Astrocyte (in vitro differentiated cells and primary cell): ENCODE measurements at regions not wholly inside any gene's neighbourhood (a gene's known extent, or its start where the extent isn't known, plus 50 kb on each side); places are given as distances from the start of the nearest gene placed in this dataset.

Experiments used
- EZH2 ChIP-seq: IDR thresholded peaks from 2 replicates; pipeline ENCODE4 v1.6.1; 2012; ENCODE audit warnings: mild to moderate bottlenecking, low read length, inconsistent platforms; ENCODE audit not compliant: insufficient read depth
- TF ChIP-seq, protein P1 (sequence below): IDR thresholded peaks from 2 replicates; pipeline ENCODE4 v1.5.1; 2011; ENCODE audit warnings: low read depth, mild to moderate bottlenecking, inconsistent platforms, low read length, moderate library complexity; ENCODE audit not compliant: insufficient read depth

DNA sequence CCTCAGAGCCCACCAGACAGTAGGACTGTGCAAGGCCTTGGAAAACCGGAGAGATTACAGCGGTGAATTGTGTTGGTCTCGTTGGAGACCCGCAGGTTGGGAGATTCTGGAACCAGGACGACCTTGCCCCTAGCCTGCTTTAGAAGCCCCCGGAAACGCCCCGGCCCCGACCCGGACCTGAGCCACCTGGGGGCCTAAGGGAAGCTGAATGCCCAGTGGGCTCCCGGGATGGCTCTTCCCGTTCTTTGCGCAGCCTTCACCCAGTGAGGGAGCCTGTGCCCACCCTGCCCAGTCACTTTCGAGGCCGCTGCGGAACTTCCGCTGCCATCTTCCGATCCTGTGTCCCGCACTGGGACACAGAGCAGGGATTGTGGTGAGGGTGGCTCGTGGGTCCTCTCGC is 254.4 kb downstream of the FAM72C start:
- TF ChIP-seq, protein P1, sequence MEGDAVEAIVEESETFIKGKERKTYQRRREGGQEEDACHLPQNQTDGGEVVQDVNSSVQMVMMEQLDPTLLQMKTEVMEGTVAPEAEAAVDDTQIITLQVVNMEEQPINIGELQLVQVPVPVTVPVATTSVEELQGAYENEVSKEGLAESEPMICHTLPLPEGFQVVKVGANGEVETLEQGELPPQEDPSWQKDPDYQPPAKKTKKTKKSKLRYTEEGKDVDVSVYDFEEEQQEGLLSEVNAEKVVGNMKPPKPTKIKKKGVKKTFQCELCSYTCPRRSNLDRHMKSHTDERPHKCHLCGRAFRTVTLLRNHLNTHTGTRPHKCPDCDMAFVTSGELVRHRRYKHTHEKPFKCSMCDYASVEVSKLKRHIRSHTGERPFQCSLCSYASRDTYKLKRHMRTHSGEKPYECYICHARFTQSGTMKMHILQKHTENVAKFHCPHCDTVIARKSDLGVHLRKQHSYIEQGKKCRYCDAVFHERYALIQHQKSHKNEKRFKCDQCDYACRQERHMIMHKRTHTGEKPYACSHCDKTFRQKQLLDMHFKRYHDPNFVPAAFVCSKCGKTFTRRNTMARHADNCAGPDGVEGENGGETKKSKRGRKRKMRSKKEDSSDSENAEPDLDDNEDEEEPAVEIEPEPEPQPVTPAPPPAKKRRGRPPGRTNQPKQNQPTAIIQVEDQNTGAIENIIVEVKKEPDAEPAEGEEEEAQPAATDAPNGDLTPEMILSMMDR, result no peak
- no peak for TF ChIP-seq EZH2
